T-helper 2 cell (primary cell): ENCODE measurements at regions not wholly inside any gene's neighbourhood (a gene's known extent, or its start where the extent isn't known, plus 50 kb on each side); places are given as distances from the start of the nearest gene placed in this dataset.

Experiments used
- DNase-seq, 5 experiments: peaks; one replicate each; pipeline versions ENCODE4 v3.0.0 to v3.0.0-alpha.2; 2012 to 2022

GRCh38 chr4:35883108-35883507, 361.2 kb downstream of the ARAP2 start:
- no peak for DNase-seq

GRCh38 chr4:35884714-35885480, 359.4 kb downstream of the ARAP2 start:
- no peak for DNase-seq

GRCh38 chr4:35897808-35898207, 346.5 kb downstream of the ARAP2 start:
- no peak for DNase-seq

GRCh38 chr4:35900286-35901243, 343.7 kb downstream of the ARAP2 start:
- DNase-seq = no peak

GRCh38 chr4:35912174-35912573, 332.1 kb downstream of the ARAP2 start:
- no peak for DNase-seq

GRCh38 chr4:35918491-35918977, 325.8 kb downstream of the ARAP2 start:
- no peak for DNase-seq

GRCh38 chr4:35925806-35926205, 318.5 kb downstream of the ARAP2 start:
- DNase-seq = peak in 1 of 5 experiments; percentile 21

GRCh38 chr4:35926788-35927187, 317.5 kb downstream of the ARAP2 start:
- DNase-seq = no peak

GRCh38 chr4:35933901-35934300, 310.4 kb downstream of the ARAP2 start:
- no peak for DNase-seq

GRCh38 chr4:35934320-35934981, 309.9 kb downstream of the ARAP2 start:
- peak in 1 of 5 experiments; percentile 7 for DNase-seq

- DNase-seq = no peak
Observed at GRCh38 chr4:35938936-35939335, 305.4 kb downstream of the ARAP2 start.

GRCh38 chr4:35939751-35940150, 304.6 kb downstream of the ARAP2 start:
- no peak for DNase-seq

GRCh38 chr4:35942092-35942491, 302.2 kb downstream of the ARAP2 start:
- no peak for DNase-seq

- DNase-seq = peak in 1 of 5 experiments; percentile 2
Observed at GRCh38 chr4:35943606-35944005, 300.7 kb downstream of the ARAP2 start.

- no peak for DNase-seq
Observed at GRCh38 chr4:35948171-35948570, 296.1 kb downstream of the ARAP2 start.

GRCh38 chr4:35950442-35950841, 293.9 kb downstream of the ARAP2 start:
- DNase-seq = no peak

GRCh38 chr4:35952751-35953150, 291.6 kb downstream of the ARAP2 start:
- no peak for DNase-seq

GRCh38 chr4:35963383-35963782, 280.9 kb downstream of the ARAP2 start:
- DNase-seq = no peak

GRCh38 chr4:35963974-35964515, 280.3 kb downstream of the ARAP2 start:
- no peak for DNase-seq

- DNase-seq = no peak
Observed at GRCh38 chr4:35965300-35965699, 279.0 kb downstream of the ARAP2 start.

GRCh38 chr4:35966566-35966965, 277.7 kb downstream of the ARAP2 start:
- DNase-seq = no peak

- DNase-seq = no peak
Observed at GRCh38 chr4:35970366-35970960, 273.9 kb downstream of the ARAP2 start.
